ENCODE measurements at regions not wholly inside any gene's neighbourhood (a gene's known extent, or its start where the extent isn't known, plus 50 kb on each side); places are given as distances from the start of the nearest gene placed in this dataset.

DNA sequence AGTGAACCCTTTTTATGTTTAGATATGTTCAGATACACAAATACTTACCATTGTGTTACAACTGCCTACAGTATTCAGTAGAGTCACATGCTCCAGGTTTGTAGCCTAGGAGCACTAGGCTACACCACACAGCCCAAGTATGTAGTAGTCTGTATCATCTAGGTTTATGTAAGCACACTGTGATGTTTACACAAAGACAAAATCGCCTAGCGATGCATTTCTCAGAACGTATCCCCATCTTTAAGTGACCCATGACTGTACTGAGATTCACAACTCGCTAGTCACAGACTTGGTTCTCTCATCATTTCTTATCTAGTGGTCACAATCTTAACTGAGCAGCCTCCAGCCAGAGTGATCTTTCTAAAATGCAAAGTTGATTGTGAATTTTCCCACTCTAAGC is 119.2 kb downstream of the RASSF10 start:
- H2BK20ac ChIP-seq (ENCODE audit: low read length) = no peak overlapping the region
- H4K91ac ChIP-seq (replicated peaks; ENCODE audit: insufficient read length, low read length) = no peak overlapping the region
- no peak overlapping the region for H2BK15ac ChIP-seq (ENCODE audit: low read length)
- H3K4me2 ChIP-seq (ENCODE audit: insufficient read depth in 1 of 2, low read depth in 2 of 2, low read length in 2 of 2) = no peak overlapping the region
- H3K4me1 ChIP-seq (replicated peaks in 1 of 4; ENCODE audit: control insufficient read depth in 3 of 4, insufficient read depth in 4 of 4, low read length in 3 of 4) = no peaks in the 10 kb centered on the region
- H3K14ac ChIP-seq (ENCODE audit: insufficient read length) = no peak overlapping the region
- no peak overlapping the region for H3K23ac ChIP-seq (ENCODE audit: insufficient read length)
- WGBS, 2 experiments (ENCODE audit: extremely low coverage in 1 of 2, insufficient coverage in 1 of 2, insufficient read length in 1 of 2, insufficient replicate concordance in 2 of 2, low coverage in 1 of 2, low lambda C conversion rate in 2 of 2, missing lambda C conversion rate in 1 of 2) = 90% methylated on average over 4 of the region's 4 CpGs; no CpG with 5 or more reads in 1 of the 2 experiments
- H3K56ac ChIP-seq (replicated peaks; ENCODE audit: insufficient read length, low read depth, low read length) = no peak overlapping the region
- DNase-seq (ENCODE audit: low read depth in 1 of 2, low spot score in 2 of 2) = no peak
- H2AFZ ChIP-seq (ENCODE audit: low read length) = no peak overlapping the region
- ChIA-PET CTCF (ENCODE audit: partially characterized antibody) (no interaction called here), POLR2A (ENCODE audit: partially characterized antibody) (no interaction called here)
- H3K9me3 ChIP-seq (ENCODE audit: insufficient read depth in 2 of 2, low read depth in 1 of 2, low read length in 1 of 2) = no peaks in the 10 kb centered on the region
- H3K27ac ChIP-seq (ENCODE audit: low read depth, low read length) = no peak overlapping the region
- H3K36me3 ChIP-seq (ENCODE audit: control insufficient read depth in 2 of 4, insufficient read depth in 4 of 4, low read length in 3 of 4) = no peaks in the 10 kb centered on the region
- no peak overlapping the region for H4K8ac ChIP-seq (ENCODE audit: extremely low read depth, insufficient read depth, low read length)
- H3K9ac ChIP-seq (replicated peaks in 1 of 4; ENCODE audit: extremely low read depth in 1 of 4, low read depth in 3 of 4, low read length in 3 of 4) = no peak overlapping the region
- no peak overlapping the region for H2BK12ac ChIP-seq (ENCODE audit: low read depth, low read length)
- no peak overlapping the region for H4K5ac ChIP-seq (ENCODE audit: insufficient read length, low read depth, low read length)
- H3K23me2 ChIP-seq (ENCODE audit: low read depth, low read length) = no peaks in the 10 kb centered on the region
- no peaks in the 10 kb centered on the region for H3K79me2 ChIP-seq (ENCODE audit: control insufficient read depth in 1 of 2, insufficient read depth in 2 of 2, low read length in 2 of 2)
- H3K18ac ChIP-seq (ENCODE audit: extremely low read depth, low read length) = no peak overlapping the region
- no peak overlapping the region for H3K4ac ChIP-seq (replicated peaks; ENCODE audit: insufficient read length, low read depth, low read length)
- H3K4me3 ChIP-seq (ENCODE audit: extremely low read depth in 1 of 4, insufficient read depth in 2 of 4, low read depth in 3 of 4, low read length in 4 of 4) = no peak overlapping the region
- H2BK120ac ChIP-seq (replicated peaks; ENCODE audit: low read depth, low read length) = no peak overlapping the region
- no peak overlapping the region for H2AK5ac ChIP-seq (ENCODE audit: low read depth, low read length)
- H2BK5ac ChIP-seq (ENCODE audit: low read depth, low read length) = no peak overlapping the region
- no peaks in the 10 kb centered on the region for H3K79me1 ChIP-seq (ENCODE audit: low read depth, low read length)
- no peaks in the 10 kb centered on the region for H3K27me3 ChIP-seq (replicated peaks in 1 of 4; ENCODE audit: control insufficient read depth in 3 of 4, extremely low read depth in 1 of 4, insufficient read depth in 3 of 4, low read length in 3 of 4)
- H4K20me1 ChIP-seq (replicated peaks in 1 of 2; ENCODE audit: control insufficient read depth in 1 of 2, insufficient read depth in 2 of 2, low read length in 2 of 2) = no peaks in the 10 kb centered on the region
- FAIRE-seq = no peak
- TF ChIP-seq ZNF274 (IDR thresholded peaks at IDR 0.05; ENCODE audit: borderline replicate concordance, extremely low read depth, low read length) (no peak), POU5F1 (IDR thresholded peaks at IDR 0.05; ENCODE audit: low read depth, low read length) (no peak), JUN (IDR thresholded peaks at IDR 0.05; ENCODE audit: low read depth, low read length) (no peak), KDM5A (IDR thresholded peaks at IDR 0.05; ENCODE audit: low read length) (no peak), CHD1 (IDR thresholded peaks at IDR 0.05; ENCODE audit: low read depth, low read length) (no peak), RNF2 (IDR thresholded peaks at IDR 0.05; ENCODE audit: borderline replicate concordance, low read depth, low read length, missing control alignments, poor library complexity, severe bottlenecking) (no peak), SIX5 (IDR thresholded peaks at IDR 0.05; ENCODE audit: low read depth, low read length) (no peak), CEBPB (IDR thresholded peaks at IDR 0.05; ENCODE audit: low read depth, low read length) (no peak), SIRT6 (IDR thresholded peaks at IDR 0.05; ENCODE audit: low read length) (no peak), SP2 (IDR thresholded peaks at IDR 0.05; ENCODE audit: low read length) (no peak)
- TF ChIP-seq, protein P1, sequence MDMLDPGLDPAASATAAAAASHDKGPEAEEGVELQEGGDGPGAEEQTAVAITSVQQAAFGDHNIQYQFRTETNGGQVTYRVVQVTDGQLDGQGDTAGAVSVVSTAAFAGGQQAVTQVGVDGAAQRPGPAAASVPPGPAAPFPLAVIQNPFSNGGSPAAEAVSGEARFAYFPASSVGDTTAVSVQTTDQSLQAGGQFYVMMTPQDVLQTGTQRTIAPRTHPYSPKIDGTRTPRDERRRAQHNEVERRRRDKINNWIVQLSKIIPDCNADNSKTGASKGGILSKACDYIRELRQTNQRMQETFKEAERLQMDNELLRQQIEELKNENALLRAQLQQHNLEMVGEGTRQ (IDR thresholded peaks at IDR 0.05; ENCODE audit: low read length) = no peak
- TF ChIP-seq, protein P2, sequence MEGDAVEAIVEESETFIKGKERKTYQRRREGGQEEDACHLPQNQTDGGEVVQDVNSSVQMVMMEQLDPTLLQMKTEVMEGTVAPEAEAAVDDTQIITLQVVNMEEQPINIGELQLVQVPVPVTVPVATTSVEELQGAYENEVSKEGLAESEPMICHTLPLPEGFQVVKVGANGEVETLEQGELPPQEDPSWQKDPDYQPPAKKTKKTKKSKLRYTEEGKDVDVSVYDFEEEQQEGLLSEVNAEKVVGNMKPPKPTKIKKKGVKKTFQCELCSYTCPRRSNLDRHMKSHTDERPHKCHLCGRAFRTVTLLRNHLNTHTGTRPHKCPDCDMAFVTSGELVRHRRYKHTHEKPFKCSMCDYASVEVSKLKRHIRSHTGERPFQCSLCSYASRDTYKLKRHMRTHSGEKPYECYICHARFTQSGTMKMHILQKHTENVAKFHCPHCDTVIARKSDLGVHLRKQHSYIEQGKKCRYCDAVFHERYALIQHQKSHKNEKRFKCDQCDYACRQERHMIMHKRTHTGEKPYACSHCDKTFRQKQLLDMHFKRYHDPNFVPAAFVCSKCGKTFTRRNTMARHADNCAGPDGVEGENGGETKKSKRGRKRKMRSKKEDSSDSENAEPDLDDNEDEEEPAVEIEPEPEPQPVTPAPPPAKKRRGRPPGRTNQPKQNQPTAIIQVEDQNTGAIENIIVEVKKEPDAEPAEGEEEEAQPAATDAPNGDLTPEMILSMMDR (IDR thresholded peaks at IDR 0.05; ENCODE audit: control extremely low read depth in 1 of 3, insufficient read depth in 1 of 3, low read depth in 1 of 3, low read length in 3 of 3) = no peak
